ENCODE measurements at regions not wholly inside any gene's neighbourhood (a gene's known extent, or its start where the extent isn't known, plus 50 kb on each side); places are given as distances from the start of the nearest gene placed in this dataset.

GRCh38 chr10:62749093-62749683 is 55.3 kb upstream of the ADO start:
- TF ChIP-seq POLR2A (IDR thresholded peaks at IDR 0.05) (no peak), CTCF (IDR thresholded peaks at IDR 0.05) (no peak)

All from body of pancreas (tissue), 4 donors.